ENCODE measurements at regions not wholly inside any gene's neighbourhood (a gene's known extent, or its start where the extent isn't known, plus 50 kb on each side); places are given as distances from the start of the nearest gene placed in this dataset.

- Histone ChIP-seq H3K36me3 (ENCODE audit: control insufficient read depth, insufficient read depth, low read length) (no peaks in the 10 kb centered on the region), H3K4me3 (ENCODE audit: low read depth in 2 of 2, low read length in 2 of 2) (no peak overlapping the region), H3K27ac (ENCODE audit: low read length) (no peak overlapping the region), H3K27me3 (ENCODE audit: control insufficient read depth, insufficient read depth, low read length) (no peaks in the 10 kb centered on the region), H3K9me3 (ENCODE audit: control insufficient read depth, insufficient read depth, low read depth, low read length) (no peaks in the 10 kb centered on the region), H3K4me1 (ENCODE audit: control insufficient read depth, insufficient read depth, low read length) (no peaks in the 10 kb centered on the region)
- ATAC-seq, result no peak
- in situ Hi-C loops (cut with HindIII; ENCODE audit: low pct_unique_long_range_greater_than_20kb, low sequenced_read_pairs) (no loop called here), intact Hi-C loops (cut with micrococcal nuclease; ENCODE audit: unreplicated experiment) (no loop called here)
- TF ChIP-seq, protein P1, sequence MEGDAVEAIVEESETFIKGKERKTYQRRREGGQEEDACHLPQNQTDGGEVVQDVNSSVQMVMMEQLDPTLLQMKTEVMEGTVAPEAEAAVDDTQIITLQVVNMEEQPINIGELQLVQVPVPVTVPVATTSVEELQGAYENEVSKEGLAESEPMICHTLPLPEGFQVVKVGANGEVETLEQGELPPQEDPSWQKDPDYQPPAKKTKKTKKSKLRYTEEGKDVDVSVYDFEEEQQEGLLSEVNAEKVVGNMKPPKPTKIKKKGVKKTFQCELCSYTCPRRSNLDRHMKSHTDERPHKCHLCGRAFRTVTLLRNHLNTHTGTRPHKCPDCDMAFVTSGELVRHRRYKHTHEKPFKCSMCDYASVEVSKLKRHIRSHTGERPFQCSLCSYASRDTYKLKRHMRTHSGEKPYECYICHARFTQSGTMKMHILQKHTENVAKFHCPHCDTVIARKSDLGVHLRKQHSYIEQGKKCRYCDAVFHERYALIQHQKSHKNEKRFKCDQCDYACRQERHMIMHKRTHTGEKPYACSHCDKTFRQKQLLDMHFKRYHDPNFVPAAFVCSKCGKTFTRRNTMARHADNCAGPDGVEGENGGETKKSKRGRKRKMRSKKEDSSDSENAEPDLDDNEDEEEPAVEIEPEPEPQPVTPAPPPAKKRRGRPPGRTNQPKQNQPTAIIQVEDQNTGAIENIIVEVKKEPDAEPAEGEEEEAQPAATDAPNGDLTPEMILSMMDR (IDR thresholded peaks at IDR 0.05), result no peak
- TF ChIP-seq POLR2AphosphoS5 (IDR thresholded peaks at IDR 0.05; ENCODE audit: low read depth, low read length) (no peak), SIN3A (IDR thresholded peaks at IDR 0.05; ENCODE audit: borderline replicate concordance, insufficient read depth, low read depth, low read length) (no peak), REST (IDR thresholded peaks at IDR 0.05; ENCODE audit: insufficient read depth in 1 of 2, low read depth in 2 of 2, low read length in 1 of 2) (no peak), TCF7L2 (IDR thresholded peaks at IDR 0.05; ENCODE audit: low read depth, low read length) (no peak)
- no TSS peak for BruUV-seq (replicated peaks)
- ChIA-PET POLR2A (no interaction called here), CTCF (no interaction called here)
- no peak for DNase-seq (ENCODE audit: low read depth, low spot score)
Measured at GRCh38 chr5:126248611-126249010, 174.6 kb upstream of the GRAMD2B start.

GRCh38 chr5:126251024-126251423, 172.2 kb upstream of the GRAMD2B start:
- no peaks in the 10 kb centered on the region for H3K27me3 ChIP-seq (ENCODE audit: control insufficient read depth, insufficient read depth, low read length)
- no peaks in the 10 kb centered on the region for H3K36me3 ChIP-seq (ENCODE audit: control insufficient read depth, insufficient read depth, low read length)
- intact Hi-C loops (cut with micrococcal nuclease; ENCODE audit: unreplicated experiment) (no loop called here), in situ Hi-C loops (cut with HindIII; ENCODE audit: low pct_unique_long_range_greater_than_20kb, low sequenced_read_pairs) (no loop called here)
- H3K4me3 ChIP-seq (ENCODE audit: low read depth in 2 of 2, low read length in 2 of 2), result no peak overlapping the region
- H3K9me3 ChIP-seq (ENCODE audit: control insufficient read depth, insufficient read depth, low read depth, low read length), result no peaks in the 10 kb centered on the region
- H3K27ac ChIP-seq (ENCODE audit: low read length), result no peak overlapping the region
- CTCF ChIA-PET, result no interaction called here
- BruUV-seq (replicated peaks), result no TSS peak
- no peaks in the 10 kb centered on the region for H3K4me1 ChIP-seq (ENCODE audit: control insufficient read depth, insufficient read depth, low read length)
- no peak for ATAC-seq
- no peak for TF ChIP-seq REST (IDR thresholded peaks at IDR 0.05; ENCODE audit: insufficient read depth in 1 of 2, low read depth in 2 of 2, low read length in 1 of 2)
- TF ChIP-seq, protein P1 (IDR thresholded peaks at IDR 0.05), result no peak
- no peak for TF ChIP-seq TCF7L2 (IDR thresholded peaks at IDR 0.05; ENCODE audit: low read depth, low read length)
- TF ChIP-seq POLR2AphosphoS5 (IDR thresholded peaks at IDR 0.05; ENCODE audit: low read depth, low read length), result no peak
- TF ChIP-seq SIN3A (IDR thresholded peaks at IDR 0.05; ENCODE audit: borderline replicate concordance, insufficient read depth, low read depth, low read length), result no peak
- POLR2A ChIA-PET, result no interaction called here
- DNase-seq (ENCODE audit: low read depth, low spot score), result no peak
